GM21717 (cell line): ENCODE measurements at regions not wholly inside any gene's neighbourhood (a gene's known extent, or its start where the extent isn't known, plus 50 kb on each side); places are given as distances from the start of the nearest gene placed in this dataset.

Experiments used
- ATAC-seq: cut with Tn5 transposase; IDR thresholded peaks from one replicate; pipeline ENCODE4 v1.9.1; 2021; ENCODE audit warnings: mild to moderate bottlenecking, moderate library complexity; ENCODE audit not compliant: unreplicated experiment

DNA sequence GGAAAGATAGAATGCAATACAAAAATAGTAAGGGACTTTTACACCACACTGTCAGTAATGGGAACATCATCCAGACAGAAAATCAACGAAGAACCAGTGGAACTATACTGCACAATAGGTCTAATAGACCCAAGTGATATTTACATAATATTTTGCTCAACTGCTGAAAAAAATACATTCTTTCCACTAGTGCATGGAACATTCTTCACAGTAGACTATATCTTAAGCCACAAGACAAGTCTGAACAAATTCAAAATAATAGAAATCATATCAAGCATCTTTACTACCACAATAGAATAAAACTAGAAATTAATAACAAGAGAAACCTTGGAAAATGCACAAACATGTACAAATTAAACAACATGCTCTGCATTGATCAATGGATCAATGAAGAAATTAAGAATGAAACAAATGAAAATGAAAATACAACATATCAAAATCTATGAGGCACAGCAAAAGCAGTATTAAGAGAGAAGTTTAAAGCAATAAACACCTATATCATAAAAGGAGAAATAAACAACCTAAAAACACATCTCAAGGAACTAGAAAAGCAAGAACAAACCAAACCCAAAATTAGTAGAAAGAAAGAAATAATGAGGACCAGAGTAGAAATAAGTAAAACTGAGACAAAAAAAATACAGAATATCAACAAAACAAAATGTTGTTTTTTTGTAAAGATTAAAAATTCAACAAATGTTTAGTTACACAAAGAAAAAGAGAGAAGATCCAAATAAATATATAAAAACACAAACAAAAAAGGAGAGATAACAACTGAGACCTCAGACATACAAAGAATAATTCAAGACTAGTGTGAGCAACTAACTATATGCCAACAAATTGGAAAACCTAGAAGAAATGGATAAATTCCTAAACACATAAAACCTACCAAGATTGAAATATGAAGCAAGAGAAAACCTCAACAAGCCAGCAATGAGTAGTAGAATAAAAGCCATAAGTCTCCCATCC lies 51.5 kb upstream of the ANTXR2 start:
- no peak for ATAC-seq
